ENCODE measurements at regions not wholly inside any gene's neighbourhood (a gene's known extent, or its start where the extent isn't known, plus 50 kb on each side); places are given as distances from the start of the nearest gene placed in this dataset.

GRCh38 chr6:21300439-21300838 lies 293.1 kb upstream of the SOX4 start:
- TF ChIP-seq CTCF (conservative IDR thresholded peaks at IDR 0.05) (no peak), ZFX (IDR thresholded peaks at IDR 0.05) (no peak)
